Activated CD4-positive, alpha-beta T cell treated with anti-CD3 and anti-CD28 coated beads, Interleukin-2, amount 10 ng/mL, durations not matched to agents 24 days and 14 days (primary cell): ENCODE measurements at regions not wholly inside any gene's neighbourhood (a gene's known extent, or its start where the extent isn't known, plus 50 kb on each side); places are given as distances from the start of the nearest gene placed in this dataset.
"Not testable (repeated sequence)": the region's sequence is repeated elsewhere in the genome, so short reads cannot be mapped to it uniquely, and the experiment has no call there.

Source experiments
- DNase-seq: peaks from one replicate; pipeline ENCODE4 v3.0.0; 2022
- H3K27ac Mint-ChIP-seq: one replicate; pipeline ENCODE4 v1.8.0; 2022; ENCODE audit warnings: mild to moderate bottlenecking, mixed read lengths
- H3K27me3 Mint-ChIP-seq: one replicate; pipeline ENCODE4 v1.8.0; 2022; ENCODE audit warnings: mixed read lengths
- H3K36me3 Mint-ChIP-seq: one replicate; pipeline ENCODE4 v1.8.0; 2022; ENCODE audit warnings: low read depth, mild to moderate bottlenecking, mixed read lengths
- H3K4me1 Mint-ChIP-seq: one replicate; pipeline ENCODE4 v1.8.0; 2021; ENCODE audit warnings: mixed read lengths
- H3K4me3 Mint-ChIP-seq: one replicate; pipeline ENCODE4 v1.8.0; 2022; ENCODE audit warnings: mild to moderate bottlenecking, moderate library complexity, mixed read lengths
- H3K9me3 Mint-ChIP-seq: one replicate; pipeline ENCODE4 v1.8.0; 2021; ENCODE audit warnings: mixed read lengths
- intact Hi-C: fragments of 100-400 bp; cut with micrococcal nuclease; formaldehyde crosslinking; loops from one replicate; pipeline ENCODE4 v1.15.1; 2023

GRCh38 chr21:9657779-9658178, 863.6 kb upstream of the TPTE start:
- DNase-seq, H3K4me3 Mint-ChIP-seq, H3K27ac Mint-ChIP-seq, H3K27me3 Mint-ChIP-seq, H3K4me1 Mint-ChIP-seq, H3K36me3 Mint-ChIP-seq, intact Hi-C loops: not testable (repeated sequence)
- H3K9me3 Mint-ChIP-seq = peaks cover 17% of the 10 kb centered on the region

GRCh38 chr21:9659877-9660276, 861.5 kb upstream of the TPTE start:
- H3K36me3 Mint-ChIP-seq, H3K27ac Mint-ChIP-seq, DNase-seq, H3K4me1 Mint-ChIP-seq, H3K4me3 Mint-ChIP-seq, H3K27me3 Mint-ChIP-seq, intact Hi-C loops: not testable (repeated sequence)
- H3K9me3 Mint-ChIP-seq = peaks cover 15% of the 10 kb centered on the region

GRCh38 chr21:9663914-9664729, 857.3 kb upstream of the TPTE start:
- DNase-seq, intact Hi-C loops, H3K4me3 Mint-ChIP-seq, H3K27me3 Mint-ChIP-seq, H3K36me3 Mint-ChIP-seq, H3K4me1 Mint-ChIP-seq, H3K9me3 Mint-ChIP-seq, H3K27ac Mint-ChIP-seq: not testable (repeated sequence)

DNA sequence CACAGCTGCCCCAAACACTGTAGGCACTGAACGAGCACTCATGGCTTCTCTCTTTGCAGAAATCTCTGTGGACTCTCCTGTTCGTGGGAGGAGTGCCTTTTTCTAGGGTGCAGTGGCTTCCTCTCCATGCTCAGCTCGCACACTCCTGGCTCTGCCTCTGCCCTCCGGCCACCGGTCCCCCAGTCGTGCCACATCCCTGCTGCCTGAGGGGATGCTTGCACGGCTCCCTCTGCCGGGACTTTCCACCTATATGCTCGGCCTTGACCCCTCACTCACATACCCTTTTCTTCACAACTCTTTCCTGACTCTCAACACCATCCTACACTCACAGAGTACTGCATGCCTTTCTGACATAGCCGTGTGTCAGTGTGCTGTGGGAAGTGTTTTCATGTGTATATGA, 845.6 kb upstream of the TPTE start:
- not testable (repeated sequence) for H3K27ac Mint-ChIP-seq, H3K36me3 Mint-ChIP-seq, H3K27me3 Mint-ChIP-seq

GRCh38 chr21:9679029-9679428, 842.4 kb upstream of the TPTE start:
- H3K27ac Mint-ChIP-seq, intact Hi-C loops, H3K36me3 Mint-ChIP-seq, DNase-seq, H3K27me3 Mint-ChIP-seq, H3K9me3 Mint-ChIP-seq, H3K4me3 Mint-ChIP-seq, H3K4me1 Mint-ChIP-seq: not testable (repeated sequence)

More for the DNA sequence above, 845.6 kb upstream of the TPTE start:
- DNase-seq, H3K9me3 Mint-ChIP-seq, H3K4me1 Mint-ChIP-seq, intact Hi-C loops, H3K4me3 Mint-ChIP-seq: not testable (repeated sequence)

DNA sequence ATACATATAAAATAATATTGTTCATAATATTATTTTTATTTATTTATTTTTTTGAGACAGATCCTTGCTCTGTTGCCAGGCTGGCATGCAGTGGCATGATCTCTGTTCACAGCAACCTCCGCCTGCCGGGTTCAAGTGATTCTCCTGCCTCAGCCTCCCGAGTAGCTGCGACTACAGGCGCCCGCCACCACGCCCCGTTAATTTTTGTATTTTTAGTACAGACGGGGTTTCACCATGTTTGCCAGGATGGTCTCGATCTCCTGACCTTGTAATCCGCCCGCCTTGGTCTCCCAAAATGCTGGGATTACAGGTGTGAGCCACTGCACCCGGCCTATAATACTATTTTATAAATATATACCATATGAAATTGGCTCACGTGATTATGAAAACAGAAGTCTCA, 832.4 kb upstream of the TPTE start:
- not testable (repeated sequence) for H3K4me1 Mint-ChIP-seq

DNA sequence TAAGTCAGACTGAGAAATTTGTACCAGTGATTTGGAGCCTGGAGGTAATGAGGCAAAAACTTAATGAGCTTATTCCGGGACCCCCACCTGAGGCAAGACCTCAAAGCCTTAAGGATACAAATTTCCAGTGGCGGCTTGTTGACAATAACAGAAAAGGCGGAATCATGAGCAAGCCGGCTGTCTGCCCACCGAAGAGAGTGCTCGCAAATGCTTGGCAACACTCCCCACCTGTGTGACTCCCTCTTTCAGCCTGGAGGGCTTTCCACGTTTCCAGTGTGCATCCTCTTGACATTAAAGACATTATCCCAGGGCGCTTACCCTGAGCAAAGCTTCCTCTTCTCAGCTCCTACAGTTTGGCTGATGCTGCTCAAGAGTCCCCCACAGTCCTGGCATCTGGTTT, 830.4 kb upstream of the TPTE start:
- H3K9me3 Mint-ChIP-seq, intact Hi-C loops, H3K27me3 Mint-ChIP-seq, DNase-seq, H3K27ac Mint-ChIP-seq, H3K4me3 Mint-ChIP-seq, H3K36me3 Mint-ChIP-seq, H3K4me1 Mint-ChIP-seq: not testable (repeated sequence)

More for the DNA sequence above, 832.4 kb upstream of the TPTE start:
- H3K9me3 Mint-ChIP-seq, H3K36me3 Mint-ChIP-seq, intact Hi-C loops, H3K27ac Mint-ChIP-seq, DNase-seq, H3K4me3 Mint-ChIP-seq, H3K27me3 Mint-ChIP-seq: not testable (repeated sequence)

GRCh38 chr21:9695759-9696158, 825.6 kb upstream of the TPTE start:
- H3K27ac Mint-ChIP-seq, H3K4me3 Mint-ChIP-seq, H3K36me3 Mint-ChIP-seq, H3K9me3 Mint-ChIP-seq, H3K27me3 Mint-ChIP-seq, H3K4me1 Mint-ChIP-seq, intact Hi-C loops, DNase-seq: not testable (repeated sequence)

- H3K9me3 Mint-ChIP-seq, H3K36me3 Mint-ChIP-seq, H3K27me3 Mint-ChIP-seq, DNase-seq, H3K27ac Mint-ChIP-seq, H3K4me1 Mint-ChIP-seq, intact Hi-C loops, H3K4me3 Mint-ChIP-seq: not testable (repeated sequence)
These were observed 823.6 kb upstream of the TPTE start for GRCh38 chr21:9697751-9698150.

DNA sequence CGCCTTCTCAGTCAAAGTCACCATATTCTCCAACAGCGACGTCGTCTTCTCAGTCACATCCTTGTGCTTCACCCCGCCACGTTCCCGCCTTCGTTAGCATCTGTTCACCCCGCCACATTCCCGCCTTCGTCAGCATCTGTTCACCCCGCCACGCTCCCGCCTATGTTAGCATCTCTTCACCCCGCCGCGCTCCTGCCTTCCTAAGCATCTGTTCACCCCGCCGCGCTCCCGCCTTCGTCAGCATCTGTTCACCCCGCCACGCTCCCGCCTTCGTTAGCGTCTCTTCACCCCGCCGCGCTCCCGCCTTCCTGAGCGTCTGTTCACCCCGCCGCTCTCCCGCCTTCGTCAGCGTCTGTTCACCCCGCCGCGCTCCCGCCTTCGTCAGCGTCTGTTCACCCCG, 816.4 kb upstream of the TPTE start:
- H3K27ac Mint-ChIP-seq, H3K4me3 Mint-ChIP-seq, H3K27me3 Mint-ChIP-seq, DNase-seq, intact Hi-C loops, H3K9me3 Mint-ChIP-seq, H3K36me3 Mint-ChIP-seq, H3K4me1 Mint-ChIP-seq: not testable (repeated sequence)

- H3K27ac Mint-ChIP-seq, H3K4me1 Mint-ChIP-seq, H3K9me3 Mint-ChIP-seq, DNase-seq, H3K36me3 Mint-ChIP-seq, H3K27me3 Mint-ChIP-seq, H3K4me3 Mint-ChIP-seq, intact Hi-C loops: not testable (repeated sequence)
These were observed 815.9 kb upstream of the TPTE start for GRCh38 chr21:9705455-9705854.

DNA sequence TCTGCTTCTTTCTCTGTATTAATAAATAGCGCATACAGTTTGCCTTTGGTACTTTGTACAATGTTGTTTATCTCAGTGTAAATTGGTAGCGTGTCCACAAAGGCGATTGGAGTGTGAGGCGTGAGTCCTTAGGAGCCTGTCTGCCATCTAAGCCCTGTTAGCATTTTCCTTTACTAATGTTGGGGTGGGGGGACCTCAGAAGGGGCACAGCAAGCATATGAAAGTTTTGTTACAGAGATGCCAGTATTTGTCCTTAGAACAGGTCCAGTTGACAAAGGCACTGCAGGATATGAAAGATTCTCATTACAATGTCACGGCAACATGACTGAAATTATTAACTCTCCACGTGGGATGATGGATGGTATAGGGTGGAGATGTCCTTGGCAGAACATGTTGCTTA, 796.8 kb upstream of the TPTE start:
- H3K27ac Mint-ChIP-seq, H3K36me3 Mint-ChIP-seq, intact Hi-C loops, H3K4me3 Mint-ChIP-seq, H3K4me1 Mint-ChIP-seq, H3K27me3 Mint-ChIP-seq, DNase-seq: not testable (repeated sequence)
- peaks cover 13% of the 10 kb centered on the region for H3K9me3 Mint-ChIP-seq

DNA sequence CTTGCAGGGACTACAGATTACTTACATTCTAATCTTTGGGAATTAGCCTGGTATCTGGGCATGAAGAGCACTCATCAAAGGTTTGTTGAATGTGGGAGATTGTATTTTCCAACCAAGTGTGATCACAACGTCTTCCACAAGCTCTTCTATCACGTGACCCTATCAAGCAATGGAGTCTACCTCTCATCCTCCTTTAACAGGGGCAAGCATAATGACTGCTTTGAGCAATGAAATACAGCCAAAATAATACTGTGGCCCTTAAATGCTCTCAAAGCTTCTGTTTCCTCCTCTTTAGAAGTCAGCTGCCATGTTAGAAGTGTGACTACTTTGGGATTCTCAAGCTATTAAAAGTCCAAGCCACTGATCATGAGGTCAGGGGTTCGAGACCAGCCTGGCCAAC, 794.2 kb upstream of the TPTE start:
- H3K4me3 Mint-ChIP-seq, H3K4me1 Mint-ChIP-seq, DNase-seq, H3K27me3 Mint-ChIP-seq, H3K27ac Mint-ChIP-seq, intact Hi-C loops, H3K36me3 Mint-ChIP-seq: not testable (repeated sequence)
- H3K9me3 Mint-ChIP-seq = peaks cover 13% of the 10 kb centered on the region

DNA sequence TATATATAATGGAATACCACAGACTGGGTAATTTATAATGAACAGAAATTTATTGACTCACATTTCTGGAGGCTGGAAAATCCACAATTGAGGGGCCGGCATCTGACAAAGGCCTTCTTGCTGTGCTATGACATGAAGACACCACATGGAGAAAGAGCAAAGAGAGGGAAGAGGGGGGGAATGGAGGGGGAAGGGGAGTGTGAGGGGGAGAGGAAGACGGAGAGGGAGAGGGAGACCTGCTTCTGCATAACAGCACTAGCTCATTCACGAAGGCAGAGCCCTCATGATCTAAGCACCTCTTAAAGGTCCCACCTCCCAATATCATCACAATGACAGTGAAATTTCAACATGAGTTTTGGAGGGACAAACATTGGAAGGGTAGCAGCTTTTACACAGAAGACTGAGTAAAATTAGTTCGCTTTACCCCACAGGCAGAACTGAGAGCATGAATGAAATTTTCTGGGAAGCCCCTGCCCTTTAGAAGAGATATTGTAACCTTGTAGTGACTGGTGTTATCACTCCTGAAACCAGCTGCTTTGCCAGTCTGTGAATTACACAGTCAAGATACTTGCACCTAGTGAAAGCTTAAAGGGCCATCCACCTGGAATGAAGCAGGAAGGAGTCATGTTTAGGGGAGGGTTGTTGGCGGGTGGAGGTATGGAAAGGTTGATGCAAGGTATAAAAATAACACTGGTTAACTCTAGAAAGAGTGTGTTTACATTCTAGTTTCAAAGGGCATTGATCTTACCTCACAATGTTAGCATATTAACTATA, 793.0 kb upstream of the TPTE start:
- DNase-seq, intact Hi-C loops, H3K27ac Mint-ChIP-seq, H3K27me3 Mint-ChIP-seq, H3K36me3 Mint-ChIP-seq, H3K4me3 Mint-ChIP-seq, H3K4me1 Mint-ChIP-seq: not testable (repeated sequence)
- H3K9me3 Mint-ChIP-seq = peaks cover 13% of the 10 kb centered on the region
